HUES6 (cell line): ENCODE measurements at regions not wholly inside any gene's neighbourhood (a gene's known extent, or its start where the extent isn't known, plus 50 kb on each side); places are given as distances from the start of the nearest gene placed in this dataset.
"Not testable (repeated sequence)": the region's sequence is repeated elsewhere in the genome, so short reads cannot be mapped to it uniquely, and the experiment has no call there.

Experiments used
- H3K27ac ChIP-seq: 2 replicates; pipeline ENCODE4 v1.7.0; 2013; ENCODE audit warnings: low read depth, mild to moderate bottlenecking, low read length, inconsistent platforms
- H3K27me3 ChIP-seq: 2 replicates; pipeline ENCODE4 v1.6.1; 2013; ENCODE audit warnings: low read length; ENCODE audit not compliant: control insufficient read depth, insufficient read depth
- H3K36me3 ChIP-seq: 2 replicates; pipeline ENCODE4 v1.6.1; 2013; ENCODE audit warnings: low read length; ENCODE audit not compliant: control insufficient read depth, insufficient read depth
- H3K4me1 ChIP-seq: 2 replicates; pipeline ENCODE4 v1.6.1; 2013; ENCODE audit warnings: low read length; ENCODE audit not compliant: control insufficient read depth, insufficient read depth
- H3K4me3 ChIP-seq: 2 replicates; pipeline ENCODE4 v1.5.1; 2013; ENCODE audit warnings: low read depth, low read length
- H3K9ac ChIP-seq: one replicate; pipeline ENCODE4 v1.6.1; 2013; ENCODE audit warnings: mild to moderate bottlenecking, low read length
- H3K9me3 ChIP-seq: 2 replicates; pipeline ENCODE4 v1.6.1; 2013; ENCODE audit warnings: low read depth, low read length; ENCODE audit not compliant: control insufficient read depth, insufficient read depth

DNA sequence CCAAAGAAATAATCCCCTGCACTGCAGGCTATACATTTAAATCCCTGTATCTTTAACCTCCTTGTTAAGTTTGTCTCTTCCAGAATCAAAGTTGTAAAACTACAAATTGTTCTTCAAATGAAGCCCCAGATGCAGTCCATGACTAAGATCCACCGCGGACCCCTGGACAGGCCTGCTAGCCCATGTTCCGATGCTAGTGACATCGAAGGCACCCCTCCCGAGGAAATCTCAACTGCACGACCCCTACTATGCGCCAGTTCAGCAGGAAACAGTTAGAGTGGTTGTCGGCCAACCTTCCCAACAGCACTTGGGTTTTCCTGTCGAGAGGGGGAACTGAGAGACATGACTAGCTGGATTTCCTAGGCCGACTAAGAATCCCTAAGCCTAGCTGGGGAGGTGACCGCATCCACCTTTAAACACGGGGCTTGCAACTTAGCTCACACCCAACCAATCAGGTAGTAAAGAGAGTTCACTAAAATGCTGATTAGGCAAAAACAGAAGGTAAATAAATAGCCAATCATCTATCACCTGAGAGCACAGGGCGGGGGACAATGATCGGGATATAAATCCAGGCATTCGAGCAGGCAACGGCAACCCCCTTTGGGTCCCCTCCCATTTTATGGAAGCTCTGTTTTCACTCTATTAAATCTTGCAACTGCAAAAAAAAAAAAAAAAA is 523.9 kb downstream of the REEP3 start:
- H3K27ac ChIP-seq, H3K36me3 ChIP-seq, H3K4me1 ChIP-seq, H3K4me3 ChIP-seq, H3K9ac ChIP-seq, H3K27me3 ChIP-seq, H3K9me3 ChIP-seq: not testable (repeated sequence)

DNA sequence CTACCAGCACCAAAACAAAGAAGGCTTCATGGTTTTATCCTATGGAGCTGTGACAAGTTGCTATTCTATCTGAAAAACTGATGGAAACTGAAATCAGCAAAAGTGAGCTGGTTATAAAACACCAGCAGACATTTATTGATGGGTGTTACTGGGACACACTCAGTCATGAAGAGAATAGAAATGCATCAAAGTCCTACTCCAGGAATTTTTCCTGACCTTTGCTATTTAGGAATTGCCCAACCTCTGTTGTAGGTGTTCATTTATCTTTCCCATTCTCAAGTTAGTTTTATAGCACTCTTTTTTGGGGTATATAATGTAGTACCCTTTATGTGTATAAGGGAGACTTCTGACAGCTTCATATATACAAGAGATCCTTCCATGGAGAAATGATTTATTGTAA is 533.2 kb downstream of the REEP3 start:
- Histone ChIP-seq H3K27me3 (no peaks in the 10 kb centered on the region), H3K4me3 (no peak overlapping the region), H3K9ac (no peak overlapping the region), H3K27ac (no peak overlapping the region), H3K36me3 (no peaks in the 10 kb centered on the region), H3K9me3 (peaks cover 7% of the 10 kb centered on the region), H3K4me1 (no peaks in the 10 kb centered on the region)

DNA sequence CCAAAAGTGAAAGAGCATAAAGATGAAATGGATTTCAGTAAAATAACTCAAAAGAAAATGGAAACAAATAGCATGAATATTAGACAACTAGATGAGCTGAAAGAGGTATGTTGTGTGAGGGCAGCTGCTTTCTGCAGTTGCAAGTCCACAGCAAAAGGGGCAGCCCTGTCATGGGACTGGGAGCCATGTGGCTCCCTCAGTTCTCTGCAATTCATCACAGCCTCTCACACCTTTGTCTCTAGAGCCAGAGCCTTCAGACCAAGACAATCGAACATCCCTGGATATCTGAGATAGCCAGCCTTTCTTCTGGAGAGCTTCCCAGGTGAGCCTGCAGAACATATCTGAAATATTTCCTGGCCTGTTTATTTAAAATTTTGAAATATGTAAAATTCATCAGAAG is 538.7 kb downstream of the REEP3 start:
- Histone ChIP-seq H3K9me3 (no peaks in the 10 kb centered on the region), H3K4me1 (no peaks in the 10 kb centered on the region), H3K27me3 (no peaks in the 10 kb centered on the region), H3K9ac (no peak overlapping the region), H3K36me3 (no peaks in the 10 kb centered on the region), H3K4me3 (no peak overlapping the region), H3K27ac (no peak overlapping the region)

DNA sequence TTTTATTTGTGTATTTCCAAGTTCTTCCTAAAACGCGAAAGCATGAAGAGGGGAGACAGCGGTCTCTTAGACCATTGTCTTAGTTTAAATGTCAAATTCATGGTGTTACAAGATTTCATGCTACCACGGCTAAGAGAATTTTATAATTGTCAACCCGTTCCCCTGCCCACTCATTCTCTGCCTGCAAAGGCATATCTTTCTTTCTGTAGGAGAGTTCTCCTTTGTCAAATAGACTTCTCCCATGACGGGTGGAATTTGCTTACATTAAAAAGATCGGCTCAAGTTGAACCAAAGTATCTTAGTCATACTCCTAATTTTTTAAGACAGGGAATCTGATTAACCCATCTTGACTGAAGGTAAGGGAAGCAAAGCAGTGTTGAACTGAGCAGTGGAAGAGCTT is 539.2 kb downstream of the REEP3 start:
- Histone ChIP-seq H3K36me3 (no peaks in the 10 kb centered on the region), H3K4me1 (no peaks in the 10 kb centered on the region), H3K9ac (no peak overlapping the region), H3K4me3 (no peak overlapping the region), H3K9me3 (no peaks in the 10 kb centered on the region), H3K27ac (no peak overlapping the region), H3K27me3 (no peaks in the 10 kb centered on the region)

DNA sequence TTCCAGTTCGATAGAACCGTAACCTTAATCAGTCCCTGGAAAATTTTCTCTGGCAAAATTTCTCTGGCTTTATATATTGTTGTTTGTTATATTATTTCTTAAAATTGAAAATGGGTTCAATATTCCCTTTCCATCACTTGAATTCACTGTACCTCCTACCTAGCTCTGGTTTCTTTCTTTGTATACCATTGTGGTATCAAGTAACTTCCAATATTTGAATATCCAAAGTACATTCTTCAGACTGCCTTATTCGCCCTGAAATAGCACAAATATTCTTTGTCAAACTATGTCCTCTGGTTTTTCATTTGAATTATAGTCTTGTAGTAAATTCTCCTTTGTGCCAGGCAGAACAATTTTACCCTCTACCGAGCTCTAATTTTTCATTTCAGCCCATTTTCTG is 541.6 kb downstream of the REEP3 start:
- Histone ChIP-seq H3K9ac (no peak overlapping the region), H3K27me3 (no peaks in the 10 kb centered on the region), H3K4me1 (no peaks in the 10 kb centered on the region), H3K4me3 (no peak overlapping the region), H3K36me3 (no peaks in the 10 kb centered on the region), H3K27ac (no peak overlapping the region), H3K9me3 (no peaks in the 10 kb centered on the region)

DNA sequence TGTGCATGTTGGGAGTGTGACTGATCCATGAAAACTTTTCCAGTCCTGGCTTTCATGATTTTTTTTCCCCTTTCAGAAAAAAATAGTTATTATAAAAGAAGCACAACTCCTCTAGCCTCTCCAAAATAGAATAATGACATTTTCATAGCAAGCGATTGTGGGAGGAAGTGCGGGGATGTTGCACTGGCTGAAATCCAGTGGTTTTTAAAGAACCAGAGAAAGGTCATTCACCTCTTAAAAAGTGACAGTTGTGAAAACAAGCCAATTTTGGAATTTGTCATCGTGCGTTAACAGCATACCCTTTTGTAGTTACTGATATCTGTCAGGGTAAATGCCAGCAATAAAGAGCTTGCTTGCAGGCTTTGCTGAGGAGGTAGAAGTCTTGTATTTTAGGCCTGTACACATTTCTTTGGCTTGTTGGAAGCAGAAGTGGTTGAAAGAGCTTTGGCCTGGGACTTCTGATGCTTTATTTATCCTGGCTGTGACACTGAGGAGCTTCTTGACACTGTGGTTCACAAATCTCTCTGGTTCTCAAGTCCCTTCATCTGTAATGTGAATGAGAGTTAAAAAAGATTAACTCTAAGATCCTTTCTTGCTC is 545.9 kb downstream of the REEP3 start:
- H3K27me3 ChIP-seq = no peaks in the 10 kb centered on the region
- no peak overlapping the region for H3K4me3 ChIP-seq
- no peak overlapping the region for H3K9ac ChIP-seq
- H3K9me3 ChIP-seq = no peaks in the 10 kb centered on the region
- no peak overlapping the region for H3K27ac ChIP-seq
- H3K36me3 ChIP-seq = no peaks in the 10 kb centered on the region
- peaks cover 9% of the 10 kb centered on the region; the same call in 1 of the 2 replicates for H3K4me1 ChIP-seq

DNA sequence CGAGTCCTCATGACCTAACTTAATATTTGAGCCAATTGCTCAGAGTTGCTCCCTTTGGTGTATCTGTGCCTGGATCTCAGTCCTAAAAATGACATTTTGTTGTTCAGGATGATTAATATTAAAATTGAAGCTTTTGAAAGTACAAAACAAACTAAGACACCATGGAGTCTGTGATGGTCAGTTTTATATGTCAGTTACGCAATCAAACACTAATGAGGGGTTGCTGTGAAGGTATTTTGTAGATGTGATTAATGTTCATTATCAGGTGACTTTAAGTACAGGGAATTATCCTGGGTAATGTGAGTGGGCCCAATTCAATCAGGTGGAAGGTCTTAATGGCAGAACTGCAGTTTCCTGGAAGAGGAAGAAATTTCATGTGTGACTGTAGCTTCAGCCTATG is 546.7 kb downstream of the REEP3 start:
- H3K4me3 ChIP-seq = no peak overlapping the region
- no peak overlapping the region for H3K9ac ChIP-seq
- H3K9me3 ChIP-seq = no peaks in the 10 kb centered on the region
- H3K27me3 ChIP-seq = no peaks in the 10 kb centered on the region
- peaks cover 9% of the 10 kb centered on the region; the same call in 1 of the 2 replicates for H3K4me1 ChIP-seq
- H3K36me3 ChIP-seq = no peaks in the 10 kb centered on the region
- no peak overlapping the region for H3K27ac ChIP-seq

DNA sequence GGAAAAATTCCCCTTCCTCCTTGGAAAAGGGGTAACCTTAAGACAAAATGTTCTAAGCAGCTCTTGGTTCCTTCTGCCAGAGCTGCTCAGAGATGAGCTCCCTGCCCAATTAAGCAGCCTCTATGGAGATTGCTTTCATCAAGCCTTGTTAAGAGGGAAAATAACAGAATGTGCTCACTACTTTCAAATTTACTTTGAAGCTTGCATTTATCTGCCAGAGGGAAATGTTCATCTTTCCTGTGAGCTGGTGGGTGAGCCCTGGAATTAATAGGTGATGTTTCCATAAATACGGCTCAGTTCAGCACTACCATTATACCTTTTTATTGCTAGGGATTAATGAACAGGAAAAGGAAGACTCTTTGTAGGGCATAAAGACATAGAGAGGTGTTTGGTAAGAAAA is 549.0 kb downstream of the REEP3 start:
- H3K27me3 ChIP-seq = no peaks in the 10 kb centered on the region
- H3K4me3 ChIP-seq = no peak overlapping the region
- H3K9ac ChIP-seq = no peak overlapping the region
- peaks cover 9% of the 10 kb centered on the region; the same call in 1 of the 2 replicates for H3K4me1 ChIP-seq
- H3K9me3 ChIP-seq = no peaks in the 10 kb centered on the region
- H3K27ac ChIP-seq = no peak overlapping the region
- H3K36me3 ChIP-seq = no peaks in the 10 kb centered on the region

DNA sequence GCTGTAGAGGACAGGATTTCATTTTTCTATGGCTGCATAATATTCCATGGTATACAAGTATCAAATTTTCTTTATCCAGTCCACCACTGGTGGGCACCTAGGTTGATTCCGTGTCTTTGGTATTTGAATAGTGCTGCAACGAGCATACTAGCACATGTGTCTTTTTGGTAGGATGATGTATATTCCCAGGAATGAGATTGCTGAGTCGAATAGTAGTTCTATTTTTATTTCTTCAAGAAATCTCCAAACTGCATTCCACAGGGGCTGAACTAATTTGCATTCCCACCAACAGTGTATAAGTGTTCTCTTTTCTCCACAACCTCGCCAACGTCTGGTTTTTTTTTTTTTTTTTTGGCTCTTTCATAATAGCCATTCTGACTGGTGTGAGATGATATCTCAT is 550.0 kb downstream of the REEP3 start:
- peaks cover 9% of the 10 kb centered on the region; the same call in 1 of the 2 replicates for H3K4me1 ChIP-seq
- H3K36me3 ChIP-seq = no peaks in the 10 kb centered on the region
- H3K27ac ChIP-seq = no peak overlapping the region
- no peaks in the 10 kb centered on the region for H3K9me3 ChIP-seq
- H3K27me3 ChIP-seq = no peaks in the 10 kb centered on the region
- H3K9ac ChIP-seq = no peak overlapping the region
- H3K4me3 ChIP-seq = no peak overlapping the region

DNA sequence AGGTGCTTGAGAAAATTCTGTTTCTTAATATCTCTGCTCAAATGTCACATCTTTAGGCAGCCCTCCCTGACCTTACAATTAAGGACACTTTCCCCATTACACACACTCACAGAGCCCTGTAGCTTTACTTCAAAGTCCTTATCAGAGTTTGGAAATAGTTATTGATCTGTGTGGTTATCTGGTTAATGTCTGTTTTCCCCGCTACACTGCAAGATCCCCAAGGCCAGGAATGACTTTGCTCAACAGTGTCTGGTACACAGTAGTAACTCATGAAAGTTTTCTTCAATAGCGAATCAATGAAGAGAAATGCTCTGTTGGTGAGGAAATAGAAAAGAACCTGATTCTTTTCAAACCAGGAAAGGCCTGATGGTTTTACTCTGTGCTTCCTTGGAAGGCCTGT is 554.4 kb downstream of the REEP3 start:
- H3K4me1 ChIP-seq = no peaks in the 10 kb centered on the region
- H3K9me3 ChIP-seq = no peaks in the 10 kb centered on the region
- no peaks in the 10 kb centered on the region for H3K36me3 ChIP-seq
- no peak overlapping the region for H3K4me3 ChIP-seq
- no peak overlapping the region for H3K27ac ChIP-seq
- no peak overlapping the region for H3K9ac ChIP-seq
- H3K27me3 ChIP-seq = no peaks in the 10 kb centered on the region

DNA sequence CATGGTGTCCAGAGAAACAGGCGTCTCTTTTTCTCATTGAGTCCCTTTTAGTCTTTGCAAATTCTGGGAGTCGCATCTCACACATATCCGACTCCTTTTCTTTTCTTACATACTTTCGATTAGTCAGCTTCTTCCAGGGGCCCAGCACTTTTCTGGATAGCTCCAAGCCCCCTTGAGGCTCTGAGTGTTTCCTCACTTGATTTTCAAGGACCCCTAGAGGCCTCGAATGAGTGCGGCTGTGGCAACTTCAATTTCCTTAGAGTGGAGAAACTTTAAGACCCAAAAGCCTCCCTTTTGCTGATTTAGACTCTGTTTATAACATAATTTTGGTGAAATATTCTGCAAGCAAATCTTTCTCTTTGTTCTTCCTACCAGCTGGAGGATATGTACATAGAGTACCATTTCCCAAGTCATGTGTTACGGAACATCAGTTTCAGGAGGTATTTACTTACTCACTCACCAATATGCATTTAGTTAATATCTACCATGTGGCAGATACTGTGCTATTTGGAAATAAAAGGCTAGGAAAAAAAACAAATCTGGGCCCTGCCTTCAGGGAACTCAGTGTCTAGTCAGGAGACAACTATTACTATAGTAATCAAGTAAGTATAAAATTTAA is 555.2 kb downstream of the REEP3 start:
- Histone ChIP-seq H3K4me3 (no peak overlapping the region), H3K4me1 (no peaks in the 10 kb centered on the region), H3K36me3 (no peaks in the 10 kb centered on the region), H3K9ac (no peak overlapping the region), H3K27ac (no peak overlapping the region), H3K27me3 (no peaks in the 10 kb centered on the region), H3K9me3 (no peaks in the 10 kb centered on the region)
